Keratinocyte (primary cell): ENCODE measurements at regions not wholly inside any gene's neighbourhood (a gene's known extent, or its start where the extent isn't known, plus 50 kb on each side); places are given as distances from the start of the nearest gene placed in this dataset.

Experiments used
- DNase-seq: peaks from one replicate; pipeline ENCODE4 v3.0.0-alpha.2; 2011; ENCODE audit warnings: low read depth, missing footprints, low spot score
- FAIRE-seq: peaks from 2 replicates; lab custom pipeline; 2011; peaks lifted over from hg19 to GRCh38; lab: Jason Lieb, UNC
- H2AFZ ChIP-seq: 2 replicates; pipeline ENCODE4 v1.6.0; 2012; ENCODE audit warnings: low read length, control low read depth, inconsistent platforms; ENCODE audit not compliant: control insufficient read depth
- H3K27ac ChIP-seq: 2 replicates; pipeline ENCODE4 v1.5.1; 2011; ENCODE audit warnings: low read length; ENCODE audit not compliant: control insufficient read depth, insufficient read depth
- H3K27me3 ChIP-seq: 3 replicates; pipeline ENCODE4 v1.6.0; 2011; ENCODE audit warnings: low read length; ENCODE audit not compliant: control insufficient read depth, insufficient read depth; ENCODE audit errors: extremely low read depth
- H3K36me3 ChIP-seq, 2 experiments: 2 replicates in 1 of 2; 3 replicates in 1 of 2; pipeline ENCODE4 v1.5.1; 2011; ENCODE audit warnings: low read length in 2 of 2, mild to moderate bottlenecking in 1 of 2; ENCODE audit not compliant: control insufficient read depth in 2 of 2, insufficient read depth in 2 of 2; ENCODE audit errors: extremely low read depth in 1 of 2
- H3K4me1 ChIP-seq: 3 replicates; pipeline ENCODE4 v1.5.1; 2011; ENCODE audit warnings: low read length; ENCODE audit not compliant: control insufficient read depth, insufficient read depth; ENCODE audit errors: extremely low read depth
- H3K4me2 ChIP-seq: 3 replicates; pipeline ENCODE4 v1.6.0; 2011; ENCODE audit warnings: low read depth, low read length; ENCODE audit not compliant: control insufficient read depth, insufficient read depth; ENCODE audit errors: extremely low read depth
- H3K4me3 ChIP-seq, 3 experiments: fragments of 200-600 bp in 1 of 3; sonication (generic) in 1 of 3; 2 replicates in 2 of 3; 3 replicates in 1 of 3; pipeline ENCODE4 v1.5.1; 2011 to 2016; ENCODE audit warnings: low read length in 3 of 3, mild to moderate bottlenecking in 3 of 3, control low read depth in 2 of 3, inconsistent platforms in 1 of 3, low read depth in 1 of 3, mixed read lengths in 1 of 3, mixed run types in 1 of 3, moderate library complexity in 1 of 3; ENCODE audit not compliant: control insufficient read depth in 2 of 3, insufficient read depth in 2 of 3; ENCODE audit errors: extremely low read depth in 1 of 3
- H3K79me2 ChIP-seq: 2 replicates; pipeline ENCODE4 v1.6.0; 2012; ENCODE audit warnings: low read length; ENCODE audit not compliant: control insufficient read depth, insufficient read depth
- H3K9ac ChIP-seq: 3 replicates; pipeline ENCODE4 v1.6.0; 2011; ENCODE audit warnings: low read length; ENCODE audit not compliant: control insufficient read depth, insufficient read depth; ENCODE audit errors: extremely low read depth
- H3K9me1 ChIP-seq: 3 replicates; pipeline ENCODE4 v1.6.0; 2011; ENCODE audit warnings: low read length; ENCODE audit not compliant: control insufficient read depth, insufficient read depth; ENCODE audit errors: extremely low read depth
- H3K9me3 ChIP-seq: 2 replicates; pipeline ENCODE4 v1.5.1; 2012; ENCODE audit warnings: low read depth, low read length; ENCODE audit not compliant: control insufficient read depth
- H4K20me1 ChIP-seq: 3 replicates; pipeline ENCODE4 v1.6.0; 2011; ENCODE audit warnings: low read length; ENCODE audit not compliant: control insufficient read depth, insufficient read depth; ENCODE audit errors: extremely low read depth
- EZH2 ChIP-seq: IDR thresholded peaks from one replicate; pipeline ENCODE4 v1.6.1; 2012; ENCODE audit warnings: inconsistent platforms, mild to moderate bottlenecking, low read length, moderate library complexity
- dilution Hi-C: fragments of 300-500 bp; cut with MboI; formaldehyde crosslinking; loops from one replicate; pipeline ENCODE4 v1.7.0; 2020; ENCODE audit warnings: low sequenced_read_pairs; ENCODE audit not compliant: extremely low pct_ligation_motif_present
- TF ChIP-seq, protein P1 (sequence below), 3 experiments: IDR thresholded peaks in 1 of 3; conservative IDR thresholded peaks in 1 of 3; optimal IDR thresholded peaks in 1 of 3; 2 replicates in 2 of 3; 3 replicates in 1 of 3; pipeline versions ENCODE3 to v1.5.1; 2011; ENCODE audit warnings: low read length in 3 of 3, mild to moderate bottlenecking in 3 of 3, moderate library complexity in 2 of 3, control low read depth in 1 of 3, inconsistent platforms in 1 of 3; ENCODE audit not compliant: insufficient read depth in 2 of 3; ENCODE audit errors: extremely low read depth in 1 of 3

DNA sequence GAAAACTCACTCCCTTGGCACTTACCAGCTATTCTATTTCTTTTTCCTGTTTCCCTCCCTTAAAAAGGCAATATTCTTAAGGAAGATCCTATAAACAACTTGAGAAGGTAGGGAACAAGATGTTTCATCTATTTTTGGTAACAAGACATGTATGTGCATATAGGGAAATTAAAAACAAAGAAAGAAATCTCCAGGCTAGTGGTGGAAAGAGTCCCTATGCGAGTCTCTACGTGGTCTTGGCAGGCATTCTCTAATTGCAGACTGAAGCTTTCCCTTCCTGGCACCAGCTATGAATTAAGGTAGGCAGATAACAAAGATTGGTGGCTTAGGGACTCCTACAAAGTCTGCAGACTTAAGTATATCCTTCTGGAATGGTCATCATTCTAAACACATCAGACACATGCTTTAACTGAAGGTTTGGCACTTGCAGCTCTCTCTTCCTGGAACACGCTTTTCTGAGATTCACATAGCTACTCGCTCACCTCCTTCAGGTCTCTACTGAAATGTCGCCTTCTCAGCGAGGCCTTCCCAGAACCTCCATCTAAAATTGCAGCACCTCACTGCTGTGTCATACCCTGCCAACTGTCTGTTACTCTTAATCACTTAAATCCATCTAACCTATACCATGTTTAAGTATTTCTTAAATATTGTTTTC lies 336.0 kb downstream of the VGLL3 start:
- no peaks in the 10 kb centered on the region for H3K79me2 ChIP-seq
- H4K20me1 ChIP-seq, result no peaks in the 10 kb centered on the region
- H3K27me3 ChIP-seq, result no peaks in the 10 kb centered on the region
- peaks cover 2% of the 10 kb centered on the region for H3K9me3 ChIP-seq
- FAIRE-seq (no peak), DNase-seq (no peak)
- no peak overlapping the region for H2AFZ ChIP-seq
- H3K4me3 ChIP-seq, result no peak overlapping the region
- H3K36me3 ChIP-seq, result no peaks in the 10 kb centered on the region
- H3K4me1 ChIP-seq, result no peaks in the 10 kb centered on the region
- no peaks in the 10 kb centered on the region for H3K9me1 ChIP-seq
- H3K9ac ChIP-seq, result no peak overlapping the region
- TF ChIP-seq, protein P1, sequence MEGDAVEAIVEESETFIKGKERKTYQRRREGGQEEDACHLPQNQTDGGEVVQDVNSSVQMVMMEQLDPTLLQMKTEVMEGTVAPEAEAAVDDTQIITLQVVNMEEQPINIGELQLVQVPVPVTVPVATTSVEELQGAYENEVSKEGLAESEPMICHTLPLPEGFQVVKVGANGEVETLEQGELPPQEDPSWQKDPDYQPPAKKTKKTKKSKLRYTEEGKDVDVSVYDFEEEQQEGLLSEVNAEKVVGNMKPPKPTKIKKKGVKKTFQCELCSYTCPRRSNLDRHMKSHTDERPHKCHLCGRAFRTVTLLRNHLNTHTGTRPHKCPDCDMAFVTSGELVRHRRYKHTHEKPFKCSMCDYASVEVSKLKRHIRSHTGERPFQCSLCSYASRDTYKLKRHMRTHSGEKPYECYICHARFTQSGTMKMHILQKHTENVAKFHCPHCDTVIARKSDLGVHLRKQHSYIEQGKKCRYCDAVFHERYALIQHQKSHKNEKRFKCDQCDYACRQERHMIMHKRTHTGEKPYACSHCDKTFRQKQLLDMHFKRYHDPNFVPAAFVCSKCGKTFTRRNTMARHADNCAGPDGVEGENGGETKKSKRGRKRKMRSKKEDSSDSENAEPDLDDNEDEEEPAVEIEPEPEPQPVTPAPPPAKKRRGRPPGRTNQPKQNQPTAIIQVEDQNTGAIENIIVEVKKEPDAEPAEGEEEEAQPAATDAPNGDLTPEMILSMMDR (optimal IDR thresholded peaks at IDR 0.05 in 1 of 3, IDR thresholded peaks at IDR 0.05 in 1 of 3, conservative IDR thresholded peaks at IDR 0.05 in 1 of 3; ENCODE audit: extremely low read depth in 1 of 3, insufficient read depth in 2 of 3, low read length in 3 of 3), result no peak
- TF ChIP-seq EZH2, result no peak
- H3K27ac ChIP-seq, result no peak overlapping the region
- H3K4me2 ChIP-seq, result no peak overlapping the region
- dilution Hi-C loops, result no loop called here

DNA sequence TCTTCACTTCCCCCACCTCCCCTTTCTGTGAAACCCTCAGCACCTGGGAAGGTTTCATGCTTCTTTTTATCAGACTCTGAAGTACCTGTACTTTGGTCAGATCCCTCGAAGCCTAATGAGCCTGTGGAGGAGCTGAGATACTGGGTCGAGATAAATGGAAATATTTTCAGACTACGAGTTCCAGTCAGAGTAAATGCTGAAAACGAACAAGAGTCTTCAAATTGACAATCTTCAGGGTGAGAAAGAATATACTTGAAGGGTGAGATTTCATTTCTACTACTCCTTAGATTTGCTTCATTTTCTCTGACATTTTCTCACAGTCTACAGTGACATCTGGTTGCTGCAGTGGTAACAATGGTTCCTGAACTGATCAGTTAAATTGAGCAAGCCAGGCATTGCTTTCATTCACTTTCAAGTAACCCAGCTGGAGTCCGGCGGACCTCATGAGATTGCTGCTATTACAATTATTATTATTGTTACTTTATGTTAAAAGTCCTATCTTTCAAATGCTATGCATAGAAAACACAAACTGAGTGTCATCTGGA lies 337.2 kb downstream of the VGLL3 start:
- Histone ChIP-seq H2AFZ (no peak overlapping the region), H3K4me2 (no peak overlapping the region), H3K27ac (no peak overlapping the region), H3K4me3 (no peak overlapping the region), H3K27me3 (no peaks in the 10 kb centered on the region), H3K4me1 (no peaks in the 10 kb centered on the region), H3K9me1 (no peaks in the 10 kb centered on the region), H4K20me1 (no peaks in the 10 kb centered on the region), H3K9me3 (peaks cover 2% of the 10 kb centered on the region), H3K79me2 (no peaks in the 10 kb centered on the region), H3K9ac (no peak overlapping the region), H3K36me3 (no peaks in the 10 kb centered on the region)
- dilution Hi-C loops, result no loop called here
- FAIRE-seq, result no peak
- TF ChIP-seq, protein P1 (optimal IDR thresholded peaks at IDR 0.05 in 1 of 3, IDR thresholded peaks at IDR 0.05 in 1 of 3, conservative IDR thresholded peaks at IDR 0.05 in 1 of 3; ENCODE audit: extremely low read depth in 1 of 3, insufficient read depth in 2 of 3, low read length in 3 of 3), result no peak
- TF ChIP-seq EZH2, result no peak
- no peak for DNase-seq
